ENCODE measurements at regions not wholly inside any gene's neighbourhood (a gene's known extent, or its start where the extent isn't known, plus 50 kb on each side); places are given as distances from the start of the nearest gene placed in this dataset.

GRCh38 chr9:129267141-129267540 lies 89.1 kb upstream of the IER5L start:
- no peak for DNase-seq (ENCODE audit: low read depth)
- H3K4me3 ChIP-seq (ENCODE audit: low read depth, low read length), result no peak overlapping the region
- no peaks in the 10 kb centered on the region for H3K27me3 ChIP-seq (ENCODE audit: control insufficient read depth, insufficient read depth, low read length)
- TF ChIP-seq CTCF (IDR thresholded peaks at IDR 0.05; ENCODE audit: insufficient read depth, low read length, severe bottlenecking), result no peak
- peak; percentile 55 for FAIRE-seq
- H3K36me3 ChIP-seq (ENCODE audit: control insufficient read depth, insufficient read depth, low read length), result no peaks in the 10 kb centered on the region

- TF ChIP-seq CTCF (IDR thresholded peaks at IDR 0.05; ENCODE audit: insufficient read depth, low read length, severe bottlenecking), result no peak
- no peak for FAIRE-seq
These were observed 88.5 kb upstream of the IER5L start for GRCh38 chr9:129266536-129266935.

GRCh38 chr9:129264388-129264787 lies 86.3 kb upstream of the IER5L start:
- Histone ChIP-seq H3K27me3 (ENCODE audit: control insufficient read depth, insufficient read depth, low read length) (no peaks in the 10 kb centered on the region), H3K36me3 (ENCODE audit: control insufficient read depth, insufficient read depth, low read length) (no peaks in the 10 kb centered on the region), H3K4me3 (ENCODE audit: low read depth, low read length) (no peak overlapping the region)
- no peak for DNase-seq (ENCODE audit: low read depth)
- no peak for TF ChIP-seq CTCF (IDR thresholded peaks at IDR 0.05; ENCODE audit: insufficient read depth, low read length, severe bottlenecking)
- FAIRE-seq, result no peak

More at GRCh38 chr9:129266536-129266935, 88.5 kb upstream of the IER5L start:
- Histone ChIP-seq H3K27me3 (ENCODE audit: control insufficient read depth, insufficient read depth, low read length) (no peaks in the 10 kb centered on the region), H3K4me3 (ENCODE audit: low read depth, low read length) (no peak overlapping the region), H3K36me3 (ENCODE audit: control insufficient read depth, insufficient read depth, low read length) (no peaks in the 10 kb centered on the region)
- DNase-seq (ENCODE audit: low read depth), result no peak

GRCh38 chr9:129263836-129264235 lies 85.8 kb upstream of the IER5L start:
- DNase-seq (ENCODE audit: low read depth) (no peak), FAIRE-seq (no peak)
- Histone ChIP-seq H3K27me3 (ENCODE audit: control insufficient read depth, insufficient read depth, low read length) (no peaks in the 10 kb centered on the region), H3K36me3 (ENCODE audit: control insufficient read depth, insufficient read depth, low read length) (no peaks in the 10 kb centered on the region), H3K4me3 (ENCODE audit: low read depth, low read length) (no peak overlapping the region)
- no peak for TF ChIP-seq CTCF (IDR thresholded peaks at IDR 0.05; ENCODE audit: insufficient read depth, low read length, severe bottlenecking)

GRCh38 chr9:129262261-129262660 lies 84.2 kb upstream of the IER5L start:
- Histone ChIP-seq H3K36me3 (ENCODE audit: control insufficient read depth, insufficient read depth, low read length) (no peaks in the 10 kb centered on the region), H3K4me3 (ENCODE audit: low read depth, low read length) (no peak overlapping the region), H3K27me3 (ENCODE audit: control insufficient read depth, insufficient read depth, low read length) (no peaks in the 10 kb centered on the region)
- FAIRE-seq (no peak), DNase-seq (ENCODE audit: low read depth) (peak; percentile 55)
- no peak for TF ChIP-seq CTCF (IDR thresholded peaks at IDR 0.05; ENCODE audit: insufficient read depth, low read length, severe bottlenecking)

- no peak for TF ChIP-seq CTCF (IDR thresholded peaks at IDR 0.05; ENCODE audit: insufficient read depth, low read length, severe bottlenecking)
- H3K4me3 ChIP-seq (ENCODE audit: low read depth, low read length), result no peak overlapping the region
- FAIRE-seq (peak; percentile 83), DNase-seq (ENCODE audit: low read depth) (no peak)
- no peaks in the 10 kb centered on the region for H3K36me3 ChIP-seq (ENCODE audit: control insufficient read depth, insufficient read depth, low read length)
- no peaks in the 10 kb centered on the region for H3K27me3 ChIP-seq (ENCODE audit: control insufficient read depth, insufficient read depth, low read length)
These were observed 81.3 kb upstream of the IER5L start for GRCh38 chr9:129259375-129259774.
